Testis (tissue), 2 donors: ENCODE measurements at regions not wholly inside any gene's neighbourhood (a gene's known extent, or its start where the extent isn't known, plus 50 kb on each side); places are given as distances from the start of the nearest gene placed in this dataset.

Experiments used
- CTCF ChIP-seq, 3 experiments: fragments of 450-650 bp in 2 of 3; fragments of 200-600 bp in 1 of 3; sonication (generic) in 1 of 3; IDR thresholded peaks; one replicate each; pipeline ENCODE4 v1.5.1; 2016 to 2019; ENCODE audit warnings: antibody characterized with exemption in 3 of 3, mild to moderate bottlenecking in 2 of 3, moderate library complexity in 1 of 3
- POLR2A ChIP-seq: fragments of 450-650 bp; IDR thresholded peaks from one replicate; pipeline ENCODE4 v1.6.1; 2017; ENCODE audit warnings: antibody characterized with exemption, mild to moderate bottlenecking, moderate library complexity

DNA sequence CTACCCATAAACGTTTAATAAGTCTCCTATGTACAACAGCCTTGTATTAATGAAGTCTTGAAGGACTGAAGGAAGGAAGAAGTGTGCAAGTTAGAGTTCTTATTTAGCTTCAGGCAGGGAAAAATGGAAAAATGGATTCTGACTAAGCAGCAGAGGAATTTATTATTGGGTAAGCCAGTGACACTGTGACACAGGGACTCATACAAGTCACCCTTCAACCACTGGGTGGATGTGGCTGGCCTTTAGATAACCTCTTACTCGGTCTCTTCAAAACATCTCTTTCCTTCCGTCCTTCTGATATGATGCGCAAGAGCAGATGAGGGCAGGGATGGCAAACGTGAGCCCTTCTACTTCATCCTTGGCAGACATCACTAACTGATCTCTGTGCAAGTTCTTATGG, 145.6 kb downstream of the DHX35 start:
- TF ChIP-seq POLR2A, result no peak
- TF ChIP-seq CTCF (IDR thresholded peaks at IDR 0.05), result no peak
